AG04450 (cell line): ENCODE measurements at regions not wholly inside any gene's neighbourhood (a gene's known extent, or its start where the extent isn't known, plus 50 kb on each side); places are given as distances from the start of the nearest gene placed in this dataset.
A peak's percentile ranks its signal among the peaks of the same experiment; 100 is the strongest.

Experiments used
- CTCF ChIA-PET: fragments of 300-600, 350-600 bp; formaldehyde crosslinking; extraction: SDS; loops from one replicate; lab custom pipeline; 2022; ENCODE audit warnings: antibody characterized with exemption, inconsistent platforms; lab: Charles Lee
- POLR2A ChIA-PET: fragments of 350-600 bp; formaldehyde crosslinking; extraction: SDS; loops from one replicate; lab custom pipeline; 2021; ENCODE audit warnings: antibody characterized with exemption, inconsistent platforms; lab: Yijun Ruan, JAX
- DNase-seq: peaks from one replicate; pipeline ENCODE4 v3.0.0-alpha.2; 2011; ENCODE audit warnings: low read depth, low spot score
- H3K27ac ChIP-seq: one replicate; pipeline ENCODE4 v1.5.1; 2012; ENCODE audit warnings: low read depth, low read length, control low read depth
- H3K27me3 ChIP-seq: one replicate; pipeline ENCODE4 v1.6.0; 2012; ENCODE audit warnings: low read length; ENCODE audit not compliant: control insufficient read depth, insufficient read depth
- H3K4me3 ChIP-seq: 2 replicates; pipeline ENCODE4 v1.5.1; 2011; ENCODE audit warnings: mild to moderate bottlenecking, low read depth, low read length, control low read depth
- H3K9me3 ChIP-seq: 2 replicates; pipeline ENCODE4 v1.5.1; 2012; ENCODE audit warnings: low read length; ENCODE audit not compliant: control insufficient read depth, insufficient read depth
- CTCF ChIP-seq: IDR thresholded peaks from 2 replicates; pipeline ENCODE4 v1.5.1; 2011; ENCODE audit warnings: low read depth, low read length, control low read depth, inconsistent platforms

DNA sequence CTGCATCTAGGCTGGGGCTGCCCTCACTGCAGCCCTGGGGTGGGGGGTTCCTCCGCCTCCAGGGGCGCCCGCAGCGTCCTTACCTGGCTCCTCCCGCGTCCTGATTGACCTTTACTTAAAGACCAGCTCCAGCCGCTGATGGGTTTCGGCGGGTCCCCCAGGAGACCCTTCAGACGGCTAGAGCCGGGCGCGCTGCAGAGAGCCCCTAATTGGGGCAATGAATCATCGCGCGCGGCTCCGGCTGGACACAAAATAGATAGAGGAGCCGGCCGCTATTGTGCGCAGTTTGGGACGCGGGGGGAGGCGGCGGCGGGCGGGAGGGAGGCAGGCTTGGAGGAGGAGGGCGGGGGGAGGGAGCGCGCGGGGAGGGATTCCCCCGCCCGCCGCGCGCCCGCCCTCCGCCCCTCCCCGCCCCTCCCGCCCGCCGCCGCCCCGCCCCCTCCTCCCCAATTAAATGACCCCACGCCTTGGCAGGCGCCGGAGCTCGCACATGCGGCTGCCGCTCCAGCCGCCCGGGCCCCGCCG is 56.5 kb upstream of the CIBAR2 start:
- no peak for DNase-seq
- ChIA-PET POLR2A (interaction anchor here (0.5 to 1.0 kb wide), 2 partner anchors 31 to 66 kb away, joined by 3 read pairs; no protein-coding TSS in a partner anchor), CTCF (no interaction called here)
- H3K4me3 ChIP-seq = peak overlapping the region; percentile 38
- H3K27ac ChIP-seq = no peak overlapping the region
- TF ChIP-seq CTCF = no peak
- no peaks in the 10 kb centered on the region for H3K27me3 ChIP-seq
- peaks cover 13% of the 10 kb centered on the region; the same call in 1 of the 2 replicates for H3K9me3 ChIP-seq

DNA sequence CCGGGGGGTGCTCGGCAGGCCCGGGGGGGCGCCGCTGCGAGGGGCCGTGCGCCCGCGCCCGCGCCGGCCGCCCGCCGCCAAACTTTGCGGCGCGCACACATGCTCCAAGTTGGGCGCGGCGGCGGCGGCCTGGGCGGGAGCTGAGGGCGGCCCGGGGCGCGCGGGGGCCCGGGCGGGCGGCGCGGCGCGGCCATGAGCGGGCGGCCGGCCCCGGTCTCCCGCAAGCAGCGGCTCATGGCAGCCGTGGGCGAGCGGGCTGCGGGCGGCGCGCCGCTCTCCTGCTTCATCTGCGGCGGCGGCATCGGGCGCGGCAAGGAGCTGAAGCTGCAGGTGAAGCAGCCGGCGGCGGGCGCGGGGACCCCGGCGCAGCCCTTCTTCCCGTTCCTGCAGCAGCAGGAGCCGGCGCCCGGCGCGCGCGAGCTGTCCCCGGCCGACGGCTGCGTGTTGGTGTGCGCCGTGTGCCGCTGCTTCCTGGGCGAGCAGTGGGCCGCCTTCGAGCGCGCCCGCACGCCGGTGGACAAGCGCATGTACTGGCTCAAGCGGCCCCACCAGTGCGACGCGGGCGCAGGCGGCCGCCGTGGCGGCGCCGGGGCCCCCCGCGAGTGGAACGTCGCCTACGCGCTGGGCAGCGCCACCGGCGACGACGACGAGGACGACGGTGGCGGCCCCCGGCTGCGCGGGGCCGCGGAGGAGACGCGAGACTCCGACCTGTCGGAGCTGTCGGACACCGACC is 57.2 kb upstream of the CIBAR2 start:
- TF ChIP-seq CTCF = no peak
- Histone ChIP-seq H3K9me3 (peaks cover 13% of the 10 kb centered on the region; the same call in 1 of the 2 replicates), H3K27me3 (no peaks in the 10 kb centered on the region), H3K27ac (no peak overlapping the region), H3K4me3 (peak overlapping the region; percentile 84)
- CTCF ChIA-PET = no interaction called here
- POLR2A ChIA-PET = interaction anchor here (0.5 to 1.0 kb wide), 2 partner anchors 32 to 66 kb away, joined by 3 read pairs; no protein-coding TSS in a partner anchor
- no peak for DNase-seq

DNA sequence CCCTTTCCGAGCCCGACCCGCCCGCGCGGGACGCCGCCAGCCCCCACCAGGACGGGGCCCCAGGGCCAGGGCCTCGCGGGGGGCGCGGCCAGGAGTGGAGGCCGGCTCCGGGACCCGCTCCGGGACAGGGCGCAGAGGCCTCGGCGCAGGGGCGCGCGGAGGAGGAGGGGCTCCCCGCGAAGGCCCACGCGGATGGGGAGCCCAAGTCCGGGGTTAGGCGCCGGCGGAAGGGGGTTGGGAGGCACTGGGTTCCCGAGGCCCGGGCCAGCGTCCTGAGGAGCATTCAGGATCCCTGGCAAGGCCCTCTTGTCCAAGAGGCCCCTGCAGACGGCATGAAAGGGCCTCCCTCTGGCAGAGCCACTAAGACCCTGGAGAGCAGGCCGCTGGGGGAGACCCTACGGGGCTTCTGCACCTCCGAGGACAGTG is 57.8 kb upstream of the CIBAR2 start:
- DNase-seq = no peak
- H3K27me3 ChIP-seq = no peaks in the 10 kb centered on the region
- peaks cover 13% of the 10 kb centered on the region; the same call in 1 of the 2 replicates for H3K9me3 ChIP-seq
- POLR2A ChIA-PET = interaction anchor here (1.0 kb wide), 1 partner anchor 33 kb away, joined by 3 read pairs; no protein-coding TSS in a partner anchor
- TF ChIP-seq CTCF = no peak
- H3K27ac ChIP-seq = no peak overlapping the region
- peak overlapping the region; percentile 84 for H3K4me3 ChIP-seq
- CTCF ChIA-PET = no interaction called here

- POLR2A ChIA-PET = interaction anchor here (0.9 to 1.7 kb wide), 2 partner anchors 56 to 64 kb away, joined by 3 to 7 read pairs; no protein-coding TSS in a partner anchor
These were observed 58.3 kb upstream of the CIBAR2 start for GRCh38 chr16:85170590-85171003.

More at GRCh38 chr16:85170590-85171003, 58.3 kb upstream of the CIBAR2 start:
- DNase-seq = no peak
- H3K27me3 ChIP-seq = no peaks in the 10 kb centered on the region
- peaks cover 13% of the 10 kb centered on the region; the same call in 1 of the 2 replicates for H3K9me3 ChIP-seq
- no peak overlapping the region for H3K27ac ChIP-seq
- CTCF ChIA-PET = interaction anchor here (1.5 kb wide), 1 partner anchor 8 kb away, joined by 4 read pairs; no protein-coding TSS in a partner anchor
- no peak for TF ChIP-seq CTCF
- peak overlapping the region; percentile 84 for H3K4me3 ChIP-seq
